ENCODE measurements at regions not wholly inside any gene's neighbourhood (a gene's known extent, or its start where the extent isn't known, plus 50 kb on each side); places are given as distances from the start of the nearest gene placed in this dataset.

GRCh38 chr6:156194981-156195380 lies 582.2 kb upstream of the ARID1B start:
- TF ChIP-seq POLR2AphosphoS5 (IDR thresholded peaks at IDR 0.05), result no peak
- no peak for TF ChIP-seq CTCF (IDR thresholded peaks at IDR 0.05)

All from prostate gland (tissue), 2 donors.